Gastrocnemius medialis (tissue), 4 donors: ENCODE measurements at regions not wholly inside any gene's neighbourhood (a gene's known extent, or its start where the extent isn't known, plus 50 kb on each side); places are given as distances from the start of the nearest gene placed in this dataset.

Experiments used
- POLR2A ChIP-seq, 2 donors: fragments of 450-650 bp; IDR thresholded peaks; one replicate each; pipeline ENCODE4 v1.6.1; 2017; ENCODE audit warnings: antibody characterized with exemption in 2 of 2, mild to moderate bottlenecking in 2 of 2, moderate library complexity in 2 of 2
- TF ChIP-seq, protein P1 (sequence below), 5 experiments: fragments of 450-650 bp in 3 of 5; fragments of 200-600 bp in 2 of 5; sonication (generic) in 2 of 5; IDR thresholded peaks in 4 of 5; conservative IDR thresholded peaks in 1 of 5; 1 replicate in 4 of 5; 2 replicates in 1 of 5; pipeline ENCODE4 v1.5.1; 2016 to 2019; ENCODE audit warnings: antibody characterized with exemption in 5 of 5, mild to moderate bottlenecking in 3 of 5, moderate library complexity in 3 of 5

DNA sequence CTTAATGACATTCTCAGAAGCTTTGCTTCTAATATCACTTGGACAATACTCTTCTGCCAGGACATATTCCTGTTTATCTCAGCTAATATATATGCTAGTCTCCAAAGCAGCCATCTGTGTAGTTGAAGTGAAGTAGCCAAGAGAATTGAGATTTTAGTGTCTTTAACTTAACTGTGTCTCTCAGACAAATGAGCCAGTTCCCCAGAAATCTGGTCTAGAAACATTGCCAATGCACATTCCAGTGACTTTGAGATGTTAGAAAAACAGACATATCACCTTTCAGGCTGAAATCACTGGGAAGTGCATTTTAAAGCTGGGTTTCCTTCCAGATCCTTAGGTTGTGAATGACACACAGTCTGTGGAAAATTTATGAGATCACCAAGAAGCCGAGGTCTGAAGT is 114.6 kb downstream of the MTX3 start:
- TF ChIP-seq POLR2A (IDR thresholded peaks at IDR 0.05): no peak
- TF ChIP-seq, protein P1, sequence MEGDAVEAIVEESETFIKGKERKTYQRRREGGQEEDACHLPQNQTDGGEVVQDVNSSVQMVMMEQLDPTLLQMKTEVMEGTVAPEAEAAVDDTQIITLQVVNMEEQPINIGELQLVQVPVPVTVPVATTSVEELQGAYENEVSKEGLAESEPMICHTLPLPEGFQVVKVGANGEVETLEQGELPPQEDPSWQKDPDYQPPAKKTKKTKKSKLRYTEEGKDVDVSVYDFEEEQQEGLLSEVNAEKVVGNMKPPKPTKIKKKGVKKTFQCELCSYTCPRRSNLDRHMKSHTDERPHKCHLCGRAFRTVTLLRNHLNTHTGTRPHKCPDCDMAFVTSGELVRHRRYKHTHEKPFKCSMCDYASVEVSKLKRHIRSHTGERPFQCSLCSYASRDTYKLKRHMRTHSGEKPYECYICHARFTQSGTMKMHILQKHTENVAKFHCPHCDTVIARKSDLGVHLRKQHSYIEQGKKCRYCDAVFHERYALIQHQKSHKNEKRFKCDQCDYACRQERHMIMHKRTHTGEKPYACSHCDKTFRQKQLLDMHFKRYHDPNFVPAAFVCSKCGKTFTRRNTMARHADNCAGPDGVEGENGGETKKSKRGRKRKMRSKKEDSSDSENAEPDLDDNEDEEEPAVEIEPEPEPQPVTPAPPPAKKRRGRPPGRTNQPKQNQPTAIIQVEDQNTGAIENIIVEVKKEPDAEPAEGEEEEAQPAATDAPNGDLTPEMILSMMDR (IDR thresholded peaks at IDR 0.05 in 4 of 5, conservative IDR thresholded peaks at IDR 0.05 in 1 of 5): no peak
